Amniotic epithelial cell (primary cell): ENCODE measurements at regions not wholly inside any gene's neighbourhood (a gene's known extent, or its start where the extent isn't known, plus 50 kb on each side); places are given as distances from the start of the nearest gene placed in this dataset.
A peak's percentile ranks its signal among the peaks of the same experiment; 100 is the strongest.
"Not testable (repeated sequence)": the region's sequence is repeated elsewhere in the genome, so short reads cannot be mapped to it uniquely, and the experiment has no call there.

ENCODE experiments used
- DNase-seq: peaks from one replicate; pipeline ENCODE4 v3.0.0-alpha.2; 2010; ENCODE audit warnings: low read depth

DNA sequence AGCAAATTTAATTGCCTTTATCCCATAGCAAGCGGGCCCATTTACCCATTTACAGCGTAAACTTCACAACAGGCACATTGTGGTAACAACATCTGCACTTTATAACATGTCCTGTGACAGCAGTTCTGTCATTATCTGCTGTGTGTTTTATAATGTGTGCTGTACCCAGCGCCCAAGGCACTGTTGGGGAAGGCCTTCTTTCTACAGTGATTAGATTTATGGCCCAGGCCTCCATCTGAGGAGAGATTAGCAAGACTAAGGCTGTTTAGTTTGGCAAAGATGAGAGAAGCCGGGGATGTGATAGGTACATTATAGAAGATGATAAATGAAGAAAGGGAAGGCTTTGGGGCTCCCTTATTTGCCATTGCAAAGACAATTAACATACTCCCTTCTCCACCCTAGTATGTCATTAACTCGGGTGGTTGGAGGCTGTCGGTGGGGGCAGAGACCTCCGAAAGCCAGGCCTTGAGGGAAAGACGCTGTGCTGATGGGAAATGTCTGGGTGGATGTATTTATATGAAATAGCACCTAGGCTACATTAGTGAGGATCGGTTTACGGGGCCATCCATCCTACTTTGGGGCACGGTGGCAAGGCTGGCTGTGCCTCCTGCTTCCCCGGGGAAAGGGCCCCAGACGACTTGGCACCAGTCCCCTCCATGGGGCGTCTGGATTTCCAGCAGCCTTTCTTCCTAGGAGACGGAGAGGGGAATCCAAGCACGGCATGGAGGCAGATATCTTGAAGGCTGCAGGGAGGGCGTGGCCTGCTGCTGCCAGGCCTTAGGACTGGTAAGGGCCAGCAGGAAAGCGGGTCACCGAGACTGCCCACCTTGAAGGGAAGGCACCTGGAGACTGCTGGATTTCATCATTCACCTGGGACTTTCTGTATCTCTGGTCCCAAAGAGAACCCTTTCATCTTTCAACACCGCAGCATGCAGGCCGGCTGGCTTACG, 64.3 kb upstream of the PTCH1 start:
- no peak for DNase-seq

- no peak for DNase-seq
These were observed 58.2 kb upstream of the PTCH1 start for GRCh38 chr9:95574866-95575553.

DNA sequence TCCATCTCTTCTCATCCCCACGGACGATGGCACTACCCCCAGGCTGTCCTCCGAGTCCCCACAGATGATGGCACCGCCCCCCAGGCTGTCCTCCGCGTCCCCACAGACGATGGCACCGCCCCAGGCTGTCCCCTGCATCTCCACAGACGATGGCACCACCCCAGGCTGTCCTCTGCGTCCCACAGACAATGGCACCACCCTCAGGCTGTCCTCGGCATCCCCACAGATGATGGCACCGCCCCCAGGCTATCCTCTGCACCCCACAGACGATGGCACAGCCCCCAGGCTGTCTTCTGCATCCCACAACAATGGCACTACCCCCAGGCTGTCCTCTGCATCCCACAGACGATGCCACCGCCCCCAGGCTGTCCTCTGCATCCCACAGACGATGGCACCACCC, 57.4 kb upstream of the PTCH1 start:
- DNase-seq: no peak

- no peak for DNase-seq
These were observed 56.7 kb upstream of the PTCH1 start for GRCh38 chr9:95573463-95573862.

DNA sequence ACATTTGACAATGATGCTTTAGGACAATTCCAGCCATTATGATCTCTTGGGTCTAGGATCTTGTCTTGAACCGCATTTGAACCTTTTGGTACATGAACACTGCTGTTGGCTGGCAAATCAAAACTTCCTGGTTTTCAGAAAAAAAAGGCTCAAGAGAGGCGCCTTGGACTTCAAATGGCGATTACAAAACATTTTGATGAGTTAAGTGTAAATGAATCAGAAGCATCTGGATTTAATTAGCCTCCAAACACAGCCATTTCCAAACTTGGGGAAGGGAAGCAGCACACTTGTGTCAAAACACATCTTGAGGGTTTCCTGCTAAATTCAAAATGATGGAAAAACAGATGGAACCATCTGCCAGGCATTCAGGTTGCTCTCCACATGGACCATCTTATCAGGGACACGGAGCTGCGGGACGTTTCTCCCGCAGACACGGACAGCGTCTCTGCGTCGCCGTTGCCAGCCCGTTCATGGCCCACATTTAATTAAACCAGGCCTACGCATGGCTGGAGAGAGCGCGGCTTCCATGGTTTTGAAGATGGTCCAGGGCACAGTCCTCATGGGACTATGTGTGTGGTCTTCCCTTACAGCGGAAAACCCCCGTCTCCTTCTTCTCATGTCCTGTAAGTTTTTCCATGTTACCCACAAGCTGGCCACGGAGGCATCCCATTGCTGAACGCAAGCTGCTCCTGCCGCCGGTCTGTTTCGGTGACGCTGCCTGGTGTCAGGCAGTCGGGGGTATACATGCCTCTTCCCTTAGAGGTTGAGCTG, 55.8 kb upstream of the PTCH1 start:
- no peak for DNase-seq

DNA sequence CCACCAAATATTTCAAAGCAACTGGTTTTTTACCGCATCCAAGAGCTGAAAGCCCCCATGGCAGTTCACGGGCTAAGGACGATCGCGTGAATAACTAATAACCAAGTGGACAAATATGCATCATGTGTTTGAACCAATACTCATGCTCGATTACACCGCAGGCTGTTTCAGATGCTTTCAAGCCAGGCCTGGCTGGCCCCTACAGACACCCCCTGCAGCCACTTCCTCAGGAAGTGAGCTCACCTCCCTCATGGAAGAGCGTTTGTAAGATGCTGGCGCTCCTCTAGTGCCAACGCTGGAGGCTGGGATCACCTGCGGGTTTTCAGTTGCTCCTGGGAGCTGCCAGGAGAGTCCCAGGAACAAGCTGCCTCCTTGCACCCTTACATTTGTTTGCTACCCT, 53.9 kb upstream of the PTCH1 start:
- DNase-seq: no peak

DNA sequence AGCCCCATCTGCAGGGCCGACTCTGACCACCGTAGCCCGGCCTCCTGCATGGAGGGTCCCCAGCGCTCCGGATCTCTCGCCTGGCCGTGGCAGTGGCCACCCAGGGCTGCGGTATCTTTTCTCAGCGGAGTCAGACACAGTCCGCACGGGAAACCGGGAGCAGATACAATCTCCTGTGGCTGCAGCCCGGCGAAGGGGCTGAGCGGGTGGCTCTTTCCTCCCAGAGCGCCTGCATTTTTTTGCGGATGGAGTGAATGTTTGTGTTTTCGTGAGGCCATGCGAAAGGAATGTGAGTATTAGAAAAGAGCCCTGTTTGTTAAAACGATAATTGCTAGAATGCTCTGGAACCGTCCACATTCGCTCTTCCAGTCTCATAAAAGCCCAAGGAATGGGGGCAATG, 53.4 kb upstream of the PTCH1 start:
- peak; percentile 24 for DNase-seq

- DNase-seq: not testable (repeated sequence)
These were observed 52.0 kb upstream of the PTCH1 start for GRCh38 chr9:95568735-95569134.
